ENCODE measurements at regions not wholly inside any gene's neighbourhood (a gene's known extent, or its start where the extent isn't known, plus 50 kb on each side); places are given as distances from the start of the nearest gene placed in this dataset.

GRCh38 chr20:52251827-52252226, 60.2 kb upstream of the ZFP64 start:
- DNase-seq = no peak
- peaks cover 27% of the 10 kb centered on the region for H3K9me3 Mint-ChIP-seq
- H3K27ac Mint-ChIP-seq = no peak overlapping the region
- H3K4me1 Mint-ChIP-seq = no peaks in the 10 kb centered on the region
- H3K36me3 Mint-ChIP-seq (ENCODE audit: low read depth) = no peaks in the 10 kb centered on the region
- TF ChIP-seq CTCF (IDR thresholded peaks at IDR 0.05) = no peak
- peaks cover 14% of the 10 kb centered on the region for H3K27me3 Mint-ChIP-seq (ENCODE audit: low read depth, poor library complexity)
- no peak overlapping the region for H3K4me3 Mint-ChIP-seq

GRCh38 chr20:52251136-52251700, 59.6 kb upstream of the ZFP64 start:
- TF ChIP-seq CTCF (IDR thresholded peaks at IDR 0.05) = no peak
- Mint-ChIP-seq H3K4me1 (no peaks in the 10 kb centered on the region), H3K27ac (no peak overlapping the region), H3K27me3 (ENCODE audit: low read depth, poor library complexity) (peaks cover 14% of the 10 kb centered on the region), H3K36me3 (ENCODE audit: low read depth) (no peaks in the 10 kb centered on the region), H3K9me3 (peaks cover 32% of the 10 kb centered on the region), H3K4me3 (no peak overlapping the region)
- DNase-seq = no peak

- no peaks in the 10 kb centered on the region for H3K27me3 Mint-ChIP-seq (ENCODE audit: low read depth, poor library complexity)
- no peaks in the 10 kb centered on the region for H3K36me3 Mint-ChIP-seq (ENCODE audit: low read depth)
- TF ChIP-seq CTCF (IDR thresholded peaks at IDR 0.05) = no peak
- no peaks in the 10 kb centered on the region for H3K4me1 Mint-ChIP-seq
- H3K9me3 Mint-ChIP-seq = peaks cover 26% of the 10 kb centered on the region
- no peak overlapping the region for H3K4me3 Mint-ChIP-seq
- no peak overlapping the region for H3K27ac Mint-ChIP-seq
- no peak for DNase-seq
These were observed 56.0 kb upstream of the ZFP64 start for GRCh38 chr20:52247548-52247947.

- DNase-seq = no peak
- H3K4me3 Mint-ChIP-seq = no peak overlapping the region
- H3K27ac Mint-ChIP-seq = no peak overlapping the region
- H3K36me3 Mint-ChIP-seq (ENCODE audit: low read depth) = no peaks in the 10 kb centered on the region
- no peak for TF ChIP-seq CTCF (IDR thresholded peaks at IDR 0.05)
- H3K9me3 Mint-ChIP-seq = peaks cover 22% of the 10 kb centered on the region
- H3K27me3 Mint-ChIP-seq (ENCODE audit: low read depth, poor library complexity) = peaks cover 3% of the 10 kb centered on the region
- H3K4me1 Mint-ChIP-seq = no peaks in the 10 kb centered on the region
These were observed 54.8 kb upstream of the ZFP64 start for GRCh38 chr20:52246366-52246765.

GRCh38 chr20:52244702-52245101, 53.1 kb upstream of the ZFP64 start:
- Mint-ChIP-seq H3K27me3 (ENCODE audit: low read depth, poor library complexity) (peaks cover 10% of the 10 kb centered on the region), H3K9me3 (peaks cover 22% of the 10 kb centered on the region), H3K36me3 (ENCODE audit: low read depth) (no peaks in the 10 kb centered on the region), H3K4me3 (no peak overlapping the region), H3K4me1 (no peaks in the 10 kb centered on the region), H3K27ac (no peak overlapping the region)
- DNase-seq = no peak
- TF ChIP-seq CTCF (IDR thresholded peaks at IDR 0.05) = no peak

Measured in nephron progenitor cell (in vitro differentiated cells).